SKM-1 (cell line): ENCODE measurements at regions not wholly inside any gene's neighbourhood (a gene's known extent, or its start where the extent isn't known, plus 50 kb on each side); places are given as distances from the start of the nearest gene placed in this dataset.
"Not testable (repeated sequence)": the region's sequence is repeated elsewhere in the genome, so short reads cannot be mapped to it uniquely, and the experiment has no call there.

Experiments used
- DNase-seq: peaks from one replicate; lab custom pipeline; 2025; ENCODE audit not compliant: unreplicated experiment; lab: John Stamatoyannopoulos, UW

DNA sequence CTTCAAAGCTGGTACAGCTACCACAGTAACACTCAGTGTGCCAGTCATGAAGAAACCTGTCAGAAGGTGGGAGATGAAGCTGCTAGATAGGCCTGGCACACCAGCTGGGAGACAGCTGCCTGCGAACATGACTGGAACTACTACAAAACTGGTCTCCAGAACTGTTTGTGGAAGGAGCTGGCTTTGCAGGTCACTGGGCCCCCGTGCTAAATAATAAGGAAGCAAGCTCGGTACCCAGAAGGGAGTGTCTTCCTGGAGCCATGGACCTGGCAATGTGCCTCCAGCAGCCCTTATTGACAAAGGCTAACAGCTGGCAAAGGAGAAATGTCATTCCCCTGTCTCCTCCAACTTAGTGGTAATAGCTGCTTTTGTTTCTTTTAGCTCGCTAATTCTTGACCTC lies 1217.6 kb upstream of the LRRN3 start:
- no peak for DNase-seq

GRCh38 chr7:109879287-109879828 lies 1211.6 kb upstream of the LRRN3 start:
- no peak for DNase-seq

- DNase-seq = no peak
Observed at GRCh38 chr7:109890622-109891021, 1200.3 kb upstream of the LRRN3 start.

DNA sequence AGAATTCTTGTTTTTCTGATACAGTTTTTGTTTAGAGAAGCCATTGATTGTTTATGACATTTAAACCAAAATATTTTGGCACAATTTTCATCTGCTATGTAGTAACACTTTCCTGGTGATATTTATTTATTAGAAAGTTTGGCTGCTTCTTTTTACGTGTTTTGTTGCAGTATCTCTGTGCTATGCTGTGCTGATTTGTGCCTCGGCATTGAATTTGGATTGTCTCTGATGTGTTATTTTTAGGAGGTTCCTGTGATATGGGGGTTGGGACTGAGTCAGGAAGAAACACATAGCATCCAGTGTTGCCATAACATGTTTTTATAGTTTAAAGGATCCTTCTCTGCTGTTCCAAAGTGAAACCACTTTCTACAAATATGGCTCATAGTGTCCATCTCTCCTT lies 1197.7 kb upstream of the LRRN3 start:
- DNase-seq = no peak

DNA sequence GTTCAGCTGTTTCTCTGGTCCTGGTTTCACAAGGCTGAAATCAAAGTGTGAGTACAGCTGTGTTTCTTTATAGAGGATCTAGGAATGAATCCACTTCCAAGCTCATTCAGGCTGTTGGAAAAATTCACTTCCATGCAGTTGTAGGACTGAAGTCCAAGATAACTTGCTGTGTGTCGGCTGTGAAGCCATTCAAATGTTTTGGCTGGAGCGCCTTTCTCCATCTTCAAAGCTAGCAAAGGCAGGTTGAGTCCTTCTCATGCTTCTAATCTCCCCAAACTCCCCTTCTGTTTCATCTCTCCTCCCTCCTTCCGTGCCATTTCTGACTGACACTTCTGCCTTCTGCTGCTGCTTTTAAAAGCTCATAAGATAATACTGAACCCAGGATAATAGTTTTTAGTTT lies 1195.4 kb upstream of the LRRN3 start:
- no peak for DNase-seq

GRCh38 chr7:109901926-109902325 lies 1189.0 kb upstream of the LRRN3 start:
- no peak for DNase-seq

GRCh38 chr7:109905368-109906065 lies 1185.4 kb upstream of the LRRN3 start:
- DNase-seq = not testable (repeated sequence)

GRCh38 chr7:109915670-109916069 lies 1175.3 kb upstream of the LRRN3 start:
- no peak for DNase-seq

DNA sequence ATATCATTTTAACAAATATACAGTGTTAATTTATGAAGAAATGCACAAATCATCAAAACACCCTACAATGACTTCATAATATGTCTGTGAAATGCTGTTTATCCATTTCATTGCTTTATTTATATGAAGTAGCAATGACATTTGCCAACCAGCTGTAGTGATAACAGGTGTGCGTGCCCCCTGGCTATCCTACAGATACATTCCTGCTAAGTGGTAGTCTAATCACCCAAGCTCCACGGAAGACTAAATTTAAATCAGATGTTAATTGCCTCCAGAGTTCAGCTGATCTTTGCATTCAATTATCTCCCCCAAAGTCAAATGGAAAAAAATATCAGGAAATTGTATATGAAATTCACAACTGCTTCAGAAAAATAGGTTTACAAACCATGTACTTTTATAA lies 1164.2 kb upstream of the LRRN3 start:
- no peak for DNase-seq

- DNase-seq = no peak
Observed at GRCh38 chr7:109930049-109930448, 1160.9 kb upstream of the LRRN3 start.

DNA sequence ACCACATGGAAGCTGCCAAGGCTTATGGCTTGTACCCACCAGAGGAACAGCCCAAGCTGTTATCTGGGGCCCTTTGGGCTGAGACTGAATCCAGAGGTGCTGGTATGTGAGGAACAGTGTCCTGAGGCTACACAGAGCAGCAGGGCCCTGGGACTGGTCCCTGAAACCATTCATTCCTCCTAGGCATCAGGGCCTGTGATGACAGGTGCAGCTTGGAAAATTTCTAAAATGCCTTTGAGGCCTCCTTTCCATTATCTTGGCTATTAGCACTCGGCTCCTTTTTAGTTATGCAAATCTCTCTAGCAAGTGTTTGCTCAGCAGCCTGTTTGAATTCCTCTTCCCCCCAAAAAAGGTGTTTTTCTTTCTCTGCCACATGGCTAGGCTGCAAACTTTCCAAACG lies 1151.7 kb upstream of the LRRN3 start:
- DNase-seq = no peak

DNA sequence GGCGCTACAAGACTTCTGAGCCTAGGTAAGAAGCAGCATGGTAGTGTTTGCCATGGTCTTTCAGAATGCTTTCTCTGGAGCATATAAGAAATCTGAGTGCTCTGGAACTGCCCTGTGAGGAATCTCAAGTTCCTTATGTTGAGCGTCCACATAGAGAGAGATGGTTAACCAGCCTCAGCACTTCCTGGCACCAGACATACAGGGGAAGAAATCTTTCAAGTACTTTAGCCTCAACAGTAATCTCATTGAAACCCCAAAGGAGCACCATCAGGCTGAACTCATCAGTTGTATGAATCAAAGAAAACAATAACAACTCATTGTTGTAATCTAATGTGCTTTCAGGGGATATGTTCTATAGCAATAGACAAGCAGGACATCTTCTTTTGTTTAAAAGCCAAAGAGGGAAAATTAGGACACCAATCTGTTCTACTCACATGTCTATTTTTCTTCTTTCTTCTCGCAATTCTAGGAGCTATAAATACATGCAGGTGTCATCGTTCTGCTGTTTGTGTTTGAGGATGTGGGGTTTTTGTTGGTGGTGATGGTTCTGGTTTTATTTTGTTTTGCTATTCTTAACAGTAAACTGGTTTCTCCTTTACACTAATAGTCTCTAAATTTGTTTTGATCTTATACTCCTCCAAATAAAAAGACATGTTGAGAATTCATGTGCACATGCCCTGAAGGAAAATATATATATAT lies 1145.0 kb upstream of the LRRN3 start:
- no peak for DNase-seq

GRCh38 chr7:109950256-109950655 lies 1140.7 kb upstream of the LRRN3 start:
- no peak for DNase-seq

- DNase-seq = no peak
Observed at GRCh38 chr7:109950821-109951564, 1139.9 kb upstream of the LRRN3 start.

- no peak for DNase-seq
Observed at GRCh38 chr7:109951565-109951928, 1139.4 kb upstream of the LRRN3 start.

- DNase-seq = no peak
Observed at GRCh38 chr7:109955986-109956385, 1134.9 kb upstream of the LRRN3 start.

- no peak for DNase-seq
Observed at GRCh38 chr7:109956916-109957315, 1134.0 kb upstream of the LRRN3 start.

DNA sequence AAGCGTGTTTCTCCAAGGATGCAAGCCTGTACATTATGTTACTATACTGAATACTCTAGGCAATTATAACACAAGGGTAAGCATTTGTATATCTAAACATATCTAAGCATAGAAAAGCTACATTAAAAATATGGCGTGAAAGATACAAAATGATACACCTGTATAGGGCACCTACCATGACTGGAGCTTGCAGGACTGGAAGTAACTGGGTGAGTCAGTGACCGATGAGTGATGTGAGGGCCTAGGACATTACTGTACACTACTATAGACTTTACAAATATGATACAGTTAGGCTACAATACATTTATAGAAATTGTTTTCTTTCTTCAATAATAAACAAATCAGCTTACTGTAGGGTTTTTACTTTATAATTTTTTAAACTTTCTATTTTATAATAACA lies 1127.2 kb upstream of the LRRN3 start:
- DNase-seq = no peak

DNA sequence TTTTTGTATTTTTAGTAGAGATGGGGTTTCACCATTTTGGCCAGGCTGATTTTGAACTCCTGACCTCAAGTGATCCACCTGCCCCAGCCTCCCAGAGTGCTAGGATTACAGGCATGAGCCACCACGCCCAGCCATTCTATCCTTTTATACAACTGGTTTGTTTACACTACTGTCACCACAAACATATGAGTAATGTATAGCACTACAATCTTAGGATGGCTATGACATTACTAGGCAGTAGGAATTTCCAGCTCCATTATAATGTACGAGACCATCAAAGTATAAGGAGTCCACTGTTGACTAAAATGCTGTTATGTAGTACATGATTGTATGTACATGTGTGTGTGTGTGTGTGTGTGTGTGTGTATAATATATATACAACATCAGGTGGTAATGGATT lies 1126.1 kb upstream of the LRRN3 start:
- DNase-seq = no peak

DNA sequence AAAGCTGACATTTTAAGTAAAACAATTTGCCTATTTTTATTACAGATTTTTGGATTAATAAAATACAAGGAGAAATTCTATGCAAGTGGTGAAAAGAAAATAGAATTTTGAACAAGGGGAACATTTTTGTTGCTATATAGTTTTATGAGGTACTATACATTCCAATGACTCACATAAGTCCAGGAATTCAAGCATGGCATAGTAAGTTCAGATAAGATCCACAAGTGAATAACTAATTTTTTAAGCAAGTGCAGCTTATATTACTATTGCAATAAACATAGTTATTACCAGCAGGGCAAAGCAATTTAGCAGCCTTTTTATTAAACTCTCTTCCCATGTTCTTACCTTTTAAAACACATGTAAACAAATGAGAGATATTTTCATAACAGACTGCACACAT lies 1123.5 kb upstream of the LRRN3 start:
- DNase-seq = no peak

GRCh38 chr7:109983618-109984017 lies 1107.3 kb upstream of the LRRN3 start:
- no peak for DNase-seq

DNA sequence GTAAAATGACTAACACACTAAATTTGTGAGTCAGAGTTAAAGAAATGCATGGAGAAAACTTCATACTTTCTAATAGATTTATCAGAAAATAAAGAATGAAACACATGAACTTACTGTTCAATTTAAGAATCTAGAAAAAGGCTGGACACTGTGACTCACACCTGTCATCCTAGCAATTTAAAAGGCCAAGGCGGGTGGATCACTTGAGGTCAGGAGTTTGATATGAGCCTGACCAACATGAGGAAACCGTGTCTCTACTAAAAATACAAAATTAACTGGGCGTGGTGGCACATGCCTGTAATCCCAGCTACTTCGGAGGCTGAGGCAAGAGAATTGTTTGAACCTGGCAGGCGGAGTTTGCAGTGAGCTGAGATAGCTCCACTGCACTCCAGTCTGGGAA lies 1106.2 kb upstream of the LRRN3 start:
- DNase-seq = no peak
